ENCODE measurements at regions not wholly inside any gene's neighbourhood (a gene's known extent, or its start where the extent isn't known, plus 50 kb on each side); places are given as distances from the start of the nearest gene placed in this dataset.
"Not testable (repeated sequence)": the region's sequence is repeated elsewhere in the genome, so short reads cannot be mapped to it uniquely, and the experiment has no call there.

DNA sequence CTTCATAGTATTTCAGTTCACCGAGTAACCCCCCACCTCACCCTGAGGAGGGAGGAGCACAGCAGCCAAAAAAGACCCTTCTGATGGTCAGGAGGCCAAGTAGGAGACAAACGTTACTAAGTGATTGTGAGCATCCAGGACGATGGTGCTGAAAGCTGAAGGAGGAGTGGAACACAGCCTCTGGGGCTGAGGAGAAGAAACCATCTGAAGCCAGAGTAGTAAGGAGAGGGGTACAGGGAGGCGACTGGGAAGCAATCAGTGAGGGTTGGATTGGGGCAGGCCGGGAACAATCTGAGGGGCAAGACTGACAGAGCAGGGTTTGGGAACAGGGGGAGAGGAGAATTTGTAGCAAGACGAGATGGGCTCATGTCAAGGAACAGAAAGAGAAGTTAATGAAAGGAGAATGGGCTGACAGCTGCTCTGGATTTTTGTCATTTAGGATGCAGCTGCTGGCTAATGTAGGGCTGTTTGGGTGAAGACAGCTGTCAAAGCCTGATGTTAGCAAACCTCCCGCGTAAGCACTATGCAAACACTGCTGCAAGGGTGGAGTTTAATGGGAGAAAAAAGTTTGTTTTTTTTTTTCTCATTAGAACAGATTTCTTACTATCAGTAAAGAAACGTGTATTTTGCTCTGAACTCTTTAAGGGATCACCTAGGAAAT, 622.2 kb downstream of the EDEM1 start:
- no peak for DNase-seq (ENCODE audit: low spot score)

DNA sequence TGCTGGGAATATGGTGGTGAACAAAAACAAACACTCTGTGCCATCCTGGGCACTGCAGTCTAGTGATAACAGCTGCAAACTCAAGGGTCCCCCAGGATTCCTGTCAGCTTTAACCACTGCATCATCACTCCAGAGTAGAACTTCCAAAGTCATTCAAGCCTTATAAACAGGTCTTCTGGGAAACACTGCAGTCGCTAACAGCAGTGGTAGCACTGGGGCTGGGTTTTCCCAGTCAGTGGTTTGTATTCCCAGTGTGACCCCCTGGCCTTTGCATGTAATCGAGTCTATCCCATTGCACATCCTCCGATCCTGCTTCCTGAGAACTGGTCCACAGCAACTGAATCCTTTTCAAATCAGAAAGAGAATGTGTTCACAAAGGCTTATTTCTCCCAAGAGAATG, 623.5 kb downstream of the EDEM1 start:
- DNase-seq (ENCODE audit: low spot score), result no peak

DNA sequence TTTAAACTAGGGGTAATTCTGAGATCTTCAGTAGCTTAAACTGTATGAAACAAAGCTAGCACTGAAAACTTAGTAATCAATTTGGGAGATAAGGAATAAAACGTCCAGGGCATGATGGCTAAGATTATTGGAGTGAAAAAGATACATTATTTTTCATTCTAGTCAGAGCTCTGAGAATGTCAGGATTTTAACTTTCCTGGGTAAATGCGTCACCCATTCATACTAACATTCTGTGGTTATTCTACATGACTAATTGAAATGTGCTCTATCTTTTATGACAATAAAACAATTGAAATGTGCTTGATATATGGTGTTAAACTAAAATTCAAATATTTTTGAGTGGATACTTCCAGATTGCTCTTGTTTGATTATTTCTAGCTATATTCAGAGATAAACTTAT, 626.0 kb downstream of the EDEM1 start:
- no peak for DNase-seq (ENCODE audit: low spot score)

DNA sequence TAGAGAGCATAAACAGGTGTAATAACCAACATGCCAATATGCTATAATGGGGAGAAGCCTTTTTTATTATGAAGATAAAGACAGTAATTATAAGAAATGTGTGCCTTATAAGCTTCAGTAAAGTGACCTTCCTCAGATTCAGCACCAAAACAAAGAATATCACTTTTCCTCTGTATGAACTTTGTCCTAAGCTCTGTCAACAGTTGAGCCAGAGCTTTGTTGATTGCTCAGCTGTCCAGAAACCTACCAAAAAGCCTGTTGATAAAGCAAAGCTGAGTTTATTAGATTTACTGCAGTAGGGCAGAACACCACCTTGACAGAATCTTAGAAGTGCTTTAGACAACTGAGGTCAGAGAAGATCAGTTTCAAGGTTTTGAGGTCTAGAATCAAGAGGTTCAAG, 635.3 kb downstream of the EDEM1 start:
- DNase-seq (ENCODE audit: low spot score), result no peak

DNA sequence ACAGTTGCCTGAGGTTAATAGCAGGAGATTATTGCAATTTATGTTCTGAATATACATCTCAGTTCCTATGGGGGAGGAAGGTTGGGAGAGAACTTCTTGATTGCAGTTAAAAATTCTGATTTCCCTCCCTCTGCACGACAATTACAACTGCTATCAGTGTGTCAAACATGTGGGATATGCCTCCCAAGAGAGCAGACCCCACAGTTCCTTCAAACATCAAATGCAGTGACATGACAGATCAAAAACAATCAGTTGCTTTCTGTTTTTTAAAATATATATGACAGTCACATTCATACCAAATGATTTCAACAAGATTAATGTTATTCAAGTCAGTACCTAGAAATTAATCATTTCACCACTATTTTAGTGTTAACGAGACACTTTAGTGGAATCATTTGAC, 639.0 kb downstream of the EDEM1 start:
- DNase-seq (ENCODE audit: low spot score), result no peak

DNA sequence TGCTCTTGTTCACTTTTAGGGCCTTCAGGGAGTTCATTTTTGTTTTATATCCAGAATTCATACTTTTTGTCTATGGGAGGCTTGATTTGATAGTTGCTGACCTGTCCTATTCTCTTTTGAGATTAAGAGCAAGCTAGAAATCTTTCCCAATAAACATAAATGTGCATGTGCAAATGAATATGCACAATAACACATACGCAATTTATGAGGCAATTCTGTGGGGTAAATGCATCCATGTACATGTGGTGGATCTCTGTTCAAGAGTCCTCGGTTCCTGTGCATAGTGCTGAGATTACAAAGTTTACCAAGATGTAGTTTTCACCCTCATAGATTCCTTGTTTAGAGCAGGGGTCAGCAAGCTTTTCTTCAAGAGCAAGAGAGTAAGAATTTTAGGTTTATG, 640.7 kb downstream of the EDEM1 start:
- no peak for DNase-seq (ENCODE audit: low spot score)

GRCh38 chr3:5840056-5840455, 652.5 kb downstream of the EDEM1 start:
- no peak for DNase-seq (ENCODE audit: low spot score)

DNA sequence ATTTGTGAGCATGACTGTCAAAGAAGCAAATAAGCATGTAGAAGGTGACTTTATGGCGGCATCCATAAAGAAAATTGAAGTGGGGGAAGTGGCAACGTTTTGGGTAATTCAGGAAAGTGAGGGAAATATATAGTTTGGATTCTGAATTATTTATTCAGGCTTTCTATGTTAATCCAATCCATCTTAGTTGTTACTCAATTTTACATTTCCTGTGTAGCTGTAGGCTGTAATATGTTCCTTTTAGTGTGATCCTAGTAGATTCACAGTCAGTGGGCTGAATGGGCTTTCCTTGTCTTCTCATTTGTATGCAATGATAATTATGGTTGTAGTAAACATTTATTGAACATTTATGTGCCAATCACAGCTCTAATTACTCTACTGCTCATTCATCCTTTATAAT, 654.1 kb downstream of the EDEM1 start:
- DNase-seq (ENCODE audit: low spot score), result no peak

DNA sequence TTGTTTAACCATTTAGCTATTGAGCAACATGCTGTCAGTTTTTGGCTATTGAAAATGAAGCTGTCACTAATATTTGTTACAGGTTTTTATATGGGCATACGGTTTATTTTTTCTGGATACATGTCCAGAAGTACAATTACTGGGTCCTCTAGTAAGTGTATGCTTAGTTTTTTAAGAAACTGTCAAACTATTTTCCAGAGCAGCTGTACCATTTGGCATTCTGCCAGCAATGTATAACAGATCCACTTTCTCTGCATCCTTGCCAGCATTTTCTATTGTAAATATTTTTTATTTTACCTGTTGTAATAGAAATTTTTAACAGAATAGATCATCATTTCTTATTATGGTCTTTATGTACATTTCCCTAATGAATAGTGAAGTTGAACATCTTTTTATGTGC, 658.8 kb downstream of the EDEM1 start:
- no peak for DNase-seq (ENCODE audit: low spot score)

DNA sequence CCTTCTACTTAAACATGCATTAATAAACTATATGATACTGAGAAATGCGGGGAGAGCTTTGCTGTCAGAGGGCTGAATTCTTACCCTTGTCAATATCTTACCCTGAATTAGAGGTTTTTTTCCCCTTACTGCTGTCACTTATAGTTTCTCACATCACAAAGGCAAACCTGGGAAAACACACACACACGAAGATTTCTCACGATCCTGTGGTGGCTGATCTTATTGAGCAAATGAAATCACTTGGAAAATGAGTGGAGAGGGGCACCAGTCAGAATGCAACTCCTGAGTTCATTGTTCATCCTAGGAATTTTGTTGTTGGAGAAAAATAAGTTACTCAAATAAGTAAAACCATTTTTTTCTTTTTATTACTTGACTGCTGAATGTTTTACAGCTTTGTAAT, 673.6 kb downstream of the EDEM1 start:
- DNase-seq (ENCODE audit: low spot score), result no peak

GRCh38 chr3:5874931-5875341, 687.4 kb downstream of the EDEM1 start:
- DNase-seq (ENCODE audit: low spot score), result no peak

- DNase-seq (ENCODE audit: low spot score), result no peak
These were observed 701.3 kb downstream of the EDEM1 start for GRCh38 chr3:5888851-5889250.

GRCh38 chr3:5889374-5889773, 701.9 kb downstream of the EDEM1 start:
- DNase-seq (ENCODE audit: low spot score), result no peak

DNA sequence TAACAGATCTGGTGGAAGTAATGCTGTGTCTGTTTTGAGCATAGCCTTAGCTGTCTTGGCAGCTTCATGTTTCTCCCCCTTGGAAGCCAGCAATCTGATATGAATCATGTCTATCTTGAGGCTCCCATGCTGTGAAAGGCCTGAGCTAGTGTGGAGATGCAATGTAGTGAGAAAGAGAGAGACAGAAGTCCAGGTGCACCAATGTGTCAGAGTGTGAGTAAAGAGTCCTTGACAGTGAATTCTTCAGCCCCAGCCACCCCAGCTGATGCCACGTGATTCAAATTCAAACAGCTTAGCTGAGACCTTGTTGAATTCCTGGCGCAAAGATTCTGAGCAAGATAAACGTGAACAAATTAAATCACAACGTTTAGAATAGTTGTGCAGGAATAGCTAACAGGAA, 704.2 kb downstream of the EDEM1 start:
- DNase-seq (ENCODE audit: low spot score), result no peak

- no peak for DNase-seq (ENCODE audit: low spot score)
These were observed 710.6 kb downstream of the EDEM1 start for GRCh38 chr3:5898106-5898505.

- no peak for DNase-seq (ENCODE audit: low spot score)
These were observed 711.7 kb downstream of the EDEM1 start for GRCh38 chr3:5899014-5899761.

- no peak for DNase-seq (ENCODE audit: low spot score)
These were observed 730.4 kb downstream of the EDEM1 start for GRCh38 chr3:5917932-5918331.

- no peak for DNase-seq (ENCODE audit: low spot score)
These were observed 731.1 kb downstream of the EDEM1 start for GRCh38 chr3:5918626-5919025.

- DNase-seq (ENCODE audit: low spot score), result no peak
These were observed 741.5 kb downstream of the EDEM1 start for GRCh38 chr3:5929027-5929426.

DNA sequence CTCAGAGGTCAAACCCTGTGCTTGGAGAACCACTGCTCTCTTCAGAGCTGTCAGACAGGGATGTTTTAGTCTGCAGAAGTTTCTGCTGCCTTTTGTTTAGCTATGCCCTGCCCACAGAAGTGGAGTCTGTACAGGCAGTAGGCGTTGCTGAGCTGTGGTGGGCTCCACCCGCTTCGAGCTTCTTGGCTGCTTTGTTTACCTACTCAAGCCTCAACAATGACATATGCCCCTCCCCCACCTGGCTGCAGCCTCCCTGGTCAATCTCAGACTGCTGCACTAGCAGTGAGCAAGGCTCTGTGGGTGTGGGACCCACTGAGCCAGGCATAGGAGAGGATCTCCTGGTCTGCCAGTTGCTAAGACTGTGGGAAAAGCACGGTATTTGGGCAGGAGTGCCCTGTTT, 756.6 kb downstream of the EDEM1 start:
- not testable (repeated sequence) for DNase-seq (ENCODE audit: low spot score)

GRCh38 chr3:5948084-5948483, 760.6 kb downstream of the EDEM1 start:
- no peak for DNase-seq (ENCODE audit: low spot score)

DNA sequence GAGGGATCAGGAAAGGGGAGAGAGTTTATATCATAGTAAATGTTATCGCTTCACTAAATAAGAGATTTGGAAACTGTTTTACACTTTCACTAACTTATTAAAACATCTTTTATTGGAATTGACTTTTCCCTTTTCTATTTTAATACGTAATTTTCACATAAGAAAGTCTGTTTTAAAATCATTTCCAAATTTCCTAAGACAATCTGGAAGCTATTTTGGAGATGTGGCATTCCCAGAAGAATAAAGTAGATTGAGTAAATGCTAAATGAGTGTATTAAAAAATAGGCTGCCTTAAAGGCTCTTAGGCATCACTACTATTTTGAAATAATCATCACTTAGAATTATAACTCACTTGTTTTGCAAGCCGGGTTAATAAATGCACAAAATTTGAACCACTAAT, 763.5 kb downstream of the EDEM1 start:
- no peak for DNase-seq (ENCODE audit: low spot score)

DNA sequence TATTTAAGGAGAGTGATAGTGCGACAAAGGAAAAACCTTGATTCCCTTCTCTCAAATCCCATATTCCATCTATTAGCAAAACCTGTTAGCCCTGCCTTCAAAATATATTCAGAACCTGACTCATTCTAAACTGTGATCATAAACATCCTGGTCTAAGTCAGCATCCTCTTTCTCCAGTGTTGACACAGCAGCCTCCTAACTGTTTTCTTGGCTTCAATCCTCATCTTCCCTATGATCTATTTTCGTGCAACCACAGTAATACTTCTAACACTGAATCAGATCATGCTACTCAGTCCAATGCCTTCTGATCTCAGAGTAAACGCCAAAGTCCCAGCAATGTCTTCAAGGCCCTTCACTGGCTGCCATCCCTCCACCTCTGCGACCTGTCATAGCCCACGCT, 785.1 kb downstream of the EDEM1 start:
- DNase-seq (ENCODE audit: low spot score), result no peak

All from HT-29 (cell line).